ENCODE measurements at regions not wholly inside any gene's neighbourhood (a gene's known extent, or its start where the extent isn't known, plus 50 kb on each side); places are given as distances from the start of the nearest gene placed in this dataset.

GRCh38 chr2:117635481-117635880 lies 179.0 kb upstream of the DDX18 start:
- no peak for DNase-seq (ENCODE audit: low read depth, low spot score)

- no peak for DNase-seq (ENCODE audit: low read depth, low spot score)
Observed at GRCh38 chr2:117639401-117639800, 175.1 kb upstream of the DDX18 start.

GRCh38 chr2:117644403-117644802 lies 170.1 kb upstream of the DDX18 start:
- no peak for DNase-seq (ENCODE audit: low read depth, low spot score)

- no peak for DNase-seq (ENCODE audit: low read depth, low spot score)
Observed at GRCh38 chr2:117645458-117645857, 169.0 kb upstream of the DDX18 start.

GRCh38 chr2:117646099-117646498 lies 168.4 kb upstream of the DDX18 start:
- no peak for DNase-seq (ENCODE audit: low read depth, low spot score)

- no peak for DNase-seq (ENCODE audit: low read depth, low spot score)
Observed at GRCh38 chr2:117646872-117647271, 167.6 kb upstream of the DDX18 start.

- DNase-seq (ENCODE audit: low read depth, low spot score) = no peak
Observed at GRCh38 chr2:117656546-117656945, 157.9 kb upstream of the DDX18 start.

- no peak for DNase-seq (ENCODE audit: low read depth, low spot score)
Observed at GRCh38 chr2:117661619-117662018, 152.9 kb upstream of the DDX18 start.

- no peak for DNase-seq (ENCODE audit: low read depth, low spot score)
Observed at GRCh38 chr2:117674172-117674571, 140.3 kb upstream of the DDX18 start.

GRCh38 chr2:117679952-117680351 lies 134.5 kb upstream of the DDX18 start:
- DNase-seq (ENCODE audit: low read depth, low spot score) = no peak

GRCh38 chr2:117684919-117685318 lies 129.6 kb upstream of the DDX18 start:
- no peak for DNase-seq (ENCODE audit: low read depth, low spot score)

- DNase-seq (ENCODE audit: low read depth, low spot score) = no peak
Observed at GRCh38 chr2:117686699-117687098, 127.8 kb upstream of the DDX18 start.

- DNase-seq (ENCODE audit: low read depth, low spot score) = no peak
Observed at GRCh38 chr2:117691595-117691994, 122.9 kb upstream of the DDX18 start.

- DNase-seq (ENCODE audit: low read depth, low spot score) = no peak
Observed at GRCh38 chr2:117692001-117692763, 122.3 kb upstream of the DDX18 start.

- DNase-seq (ENCODE audit: low read depth, low spot score) = no peak
Observed at GRCh38 chr2:117693154-117693553, 121.3 kb upstream of the DDX18 start.

- DNase-seq (ENCODE audit: low read depth, low spot score) = no peak
Observed at GRCh38 chr2:117693651-117694050, 120.8 kb upstream of the DDX18 start.

- DNase-seq (ENCODE audit: low read depth, low spot score) = no peak
Observed at GRCh38 chr2:117698287-117698686, 116.2 kb upstream of the DDX18 start.

GRCh38 chr2:117698819-117699218 lies 115.7 kb upstream of the DDX18 start:
- no peak for DNase-seq (ENCODE audit: low read depth, low spot score)

- no peak for DNase-seq (ENCODE audit: low read depth, low spot score)
Observed at GRCh38 chr2:117700471-117700870, 114.0 kb upstream of the DDX18 start.

GRCh38 chr2:117701365-117701764 lies 113.1 kb upstream of the DDX18 start:
- DNase-seq (ENCODE audit: low read depth, low spot score) = no peak

- DNase-seq (ENCODE audit: low read depth, low spot score) = no peak
Observed at GRCh38 chr2:117702098-117702497, 112.4 kb upstream of the DDX18 start.

- no peak for DNase-seq (ENCODE audit: low read depth, low spot score)
Observed at GRCh38 chr2:117703858-117704257, 110.6 kb upstream of the DDX18 start.

- no peak for DNase-seq (ENCODE audit: low read depth, low spot score)
Observed at GRCh38 chr2:117704818-117705217, 109.7 kb upstream of the DDX18 start.

GRCh38 chr2:117707874-117708273 lies 106.6 kb upstream of the DDX18 start:
- DNase-seq (ENCODE audit: low read depth, low spot score) = no peak
